Dedifferentiated amniotic fluid mesenchymal stem cell (primary cell): ENCODE measurements at regions not wholly inside any gene's neighbourhood (a gene's known extent, or its start where the extent isn't known, plus 50 kb on each side); places are given as distances from the start of the nearest gene placed in this dataset.
"Not testable (repeated sequence)": the region's sequence is repeated elsewhere in the genome, so short reads cannot be mapped to it uniquely, and the experiment has no call there.

Experiments used
- DNase-seq: peaks from one replicate; pipeline ENCODE4 v3.0.0-alpha.2; 2016; ENCODE audit errors: extremely low spot score

GRCh38 chr2:2493496-2493895 lies 162.4 kb upstream of the MYT1L start:
- no peak for DNase-seq

GRCh38 chr2:2492800-2493199 lies 161.7 kb upstream of the MYT1L start:
- DNase-seq: no peak

DNA sequence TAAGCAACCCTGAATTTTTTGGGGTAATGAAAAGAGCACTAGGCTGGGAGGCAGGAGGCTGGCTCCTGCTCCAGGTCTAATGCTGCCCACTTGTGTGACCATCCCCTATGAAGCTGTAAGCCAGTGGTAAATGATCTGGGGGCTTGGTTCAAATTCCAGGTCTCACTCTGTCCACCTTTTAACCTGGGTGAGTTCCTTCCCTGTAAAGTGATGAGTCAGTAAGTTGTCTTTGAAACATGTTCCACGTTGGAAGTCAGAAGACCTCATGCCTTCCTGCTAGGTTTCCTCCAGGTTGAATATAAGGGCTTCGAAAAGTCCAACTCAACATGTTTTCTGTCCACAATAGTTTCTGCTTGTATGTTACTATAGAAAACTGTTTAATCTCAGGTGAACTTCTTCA lies 160.9 kb upstream of the MYT1L start:
- no peak for DNase-seq

- DNase-seq: no peak
Observed at GRCh38 chr2:2484301-2484700, 153.2 kb upstream of the MYT1L start.

- DNase-seq: no peak
Observed at GRCh38 chr2:2482851-2483250, 151.8 kb upstream of the MYT1L start.

GRCh38 chr2:2472881-2473280 lies 141.8 kb upstream of the MYT1L start:
- no peak for DNase-seq

GRCh38 chr2:2472044-2472443 lies 141.0 kb upstream of the MYT1L start:
- no peak for DNase-seq

GRCh38 chr2:2466534-2466933 lies 135.5 kb upstream of the MYT1L start:
- no peak for DNase-seq

DNA sequence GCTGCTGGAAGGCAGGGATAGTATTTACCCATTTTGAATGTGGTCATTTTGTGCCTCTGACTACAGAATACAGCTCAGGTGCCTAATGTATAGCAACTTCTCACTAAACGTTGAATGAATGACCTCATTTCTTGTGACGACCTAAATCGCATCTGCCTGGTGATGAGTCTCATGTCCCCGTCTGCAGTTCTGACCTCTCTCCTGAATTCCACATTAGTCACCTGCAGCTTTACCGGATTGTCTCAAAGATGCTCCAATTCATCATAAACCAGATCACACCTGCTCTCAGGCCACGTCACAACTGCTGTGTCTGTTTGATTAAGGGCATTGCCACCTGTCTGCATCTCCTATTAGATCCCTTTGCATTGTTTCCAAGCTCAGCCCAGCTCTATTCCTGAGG lies 133.6 kb upstream of the MYT1L start:
- no peak for DNase-seq

DNA sequence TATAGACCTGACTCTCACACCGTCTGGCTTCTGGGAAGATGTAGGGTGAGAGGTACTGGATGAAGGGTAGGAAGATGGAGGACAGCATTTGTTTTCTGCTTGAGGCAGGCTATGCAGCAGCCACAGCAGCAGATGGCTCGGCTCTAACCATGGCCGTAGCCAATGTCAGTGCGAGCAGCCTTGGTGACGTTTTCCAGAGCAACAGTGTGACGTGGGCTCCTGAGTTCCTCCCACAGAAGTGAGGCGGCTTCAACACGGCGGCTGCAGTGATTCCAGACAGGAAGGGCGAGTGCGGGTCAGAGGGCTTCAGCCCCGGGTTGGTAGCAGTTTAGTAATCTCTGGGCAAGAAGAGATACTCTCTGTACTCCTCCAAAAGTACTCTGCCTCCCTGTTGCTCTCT lies 133.0 kb upstream of the MYT1L start:
- DNase-seq: no peak

DNA sequence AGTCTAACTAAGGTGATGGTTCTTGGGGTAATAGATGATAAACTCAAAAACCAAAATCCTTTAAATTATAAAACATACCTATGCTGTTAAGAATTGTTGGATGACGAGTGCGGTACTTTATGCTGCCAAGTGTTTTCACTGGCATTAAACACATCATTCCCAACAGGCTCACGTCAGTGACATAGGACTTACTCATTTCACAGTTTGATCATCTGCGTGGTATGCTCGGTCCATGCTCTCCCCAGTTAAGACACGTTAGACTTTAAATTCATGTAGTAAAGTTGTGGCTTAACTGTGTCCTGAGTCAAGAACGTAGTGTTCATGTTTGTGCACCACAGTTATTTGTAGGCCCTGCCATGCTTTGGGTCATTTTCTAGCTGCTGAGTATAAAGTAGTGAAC lies 125.6 kb upstream of the MYT1L start:
- DNase-seq: no peak

- no peak for DNase-seq
Observed at GRCh38 chr2:2455151-2455550, 124.1 kb upstream of the MYT1L start.

DNA sequence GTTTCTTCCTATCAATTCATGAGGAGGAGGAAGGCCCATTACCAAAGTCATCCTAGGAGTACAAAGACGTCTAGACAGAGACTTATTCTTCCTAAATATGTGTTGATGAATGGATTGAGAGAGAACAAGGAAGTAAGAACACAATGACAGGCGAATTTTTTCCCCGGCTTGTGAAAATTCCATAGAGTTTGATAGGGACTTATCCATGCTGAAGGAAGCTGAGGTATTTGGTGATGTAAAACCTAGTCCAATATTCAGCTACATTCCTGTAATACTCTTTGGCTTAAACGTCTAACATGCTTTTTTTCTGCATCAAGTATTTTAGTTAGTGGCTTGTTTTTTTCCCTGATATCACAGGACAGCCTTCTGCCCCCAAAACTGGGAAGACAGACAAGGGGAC lies 121.9 kb upstream of the MYT1L start:
- DNase-seq: no peak

DNA sequence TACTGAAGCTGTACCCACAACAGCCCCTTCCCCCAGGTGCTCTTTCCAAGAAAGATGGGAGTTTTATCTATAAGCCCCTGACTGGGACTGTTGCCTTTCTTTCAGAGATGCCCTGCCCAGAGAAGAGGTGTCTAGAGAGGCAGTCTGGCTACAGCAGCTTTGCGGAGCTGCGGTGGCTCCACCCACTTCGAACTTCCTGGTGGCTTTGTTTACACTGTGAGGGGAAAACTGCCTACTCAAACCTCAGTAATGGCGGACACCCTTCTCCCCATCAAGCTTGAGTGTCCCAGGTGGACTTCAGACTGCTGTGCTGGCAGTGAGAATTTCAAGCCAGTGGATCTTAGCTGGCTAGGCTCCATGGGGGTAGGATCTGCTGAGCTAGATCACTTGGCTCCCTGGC lies 120.2 kb upstream of the MYT1L start:
- DNase-seq: not testable (repeated sequence)

- DNase-seq: no peak
Observed at GRCh38 chr2:2448178-2448577, 117.1 kb upstream of the MYT1L start.

DNA sequence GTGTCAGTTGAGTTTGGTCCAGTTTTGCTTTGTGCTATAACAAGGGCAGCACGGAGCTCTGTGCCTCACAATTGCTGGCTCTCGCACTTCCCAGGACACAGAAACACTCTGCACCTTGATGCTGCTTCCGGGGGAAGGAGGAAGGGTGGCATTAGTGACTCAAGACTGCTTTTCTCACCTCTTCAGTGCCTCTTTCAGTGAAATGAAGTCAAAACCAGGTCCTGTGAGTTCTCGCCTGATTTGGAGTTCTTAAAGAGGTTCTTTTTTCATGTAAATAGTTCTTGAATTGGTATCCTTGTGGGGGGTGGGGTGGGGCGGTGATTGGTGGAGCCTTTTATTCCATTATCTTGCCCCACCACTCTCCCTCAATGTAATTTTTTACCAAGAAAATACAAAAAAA lies 91.5 kb upstream of the MYT1L start:
- no peak for DNase-seq

- no peak for DNase-seq
Observed at GRCh38 chr2:2413525-2413924, 82.5 kb upstream of the MYT1L start.

DNA sequence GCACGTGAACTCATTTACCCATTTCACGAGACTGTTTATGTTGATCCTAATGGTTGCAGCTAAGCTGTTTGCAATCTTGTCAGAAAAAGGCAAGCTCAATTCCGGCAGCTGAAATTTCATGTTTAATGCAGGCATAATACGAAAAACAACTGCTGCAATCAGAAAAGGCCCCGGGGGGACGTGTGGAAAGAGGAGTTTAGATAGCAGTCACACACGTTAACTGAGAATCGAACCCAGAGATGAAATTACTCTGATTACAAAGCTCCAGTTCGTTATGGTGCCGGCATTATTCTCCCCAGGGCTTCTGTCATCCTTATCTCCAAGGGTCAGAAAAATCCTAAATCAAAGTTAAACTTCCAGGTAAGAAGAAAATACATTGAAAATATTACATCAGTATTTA lies 79.9 kb upstream of the MYT1L start:
- DNase-seq: no peak

DNA sequence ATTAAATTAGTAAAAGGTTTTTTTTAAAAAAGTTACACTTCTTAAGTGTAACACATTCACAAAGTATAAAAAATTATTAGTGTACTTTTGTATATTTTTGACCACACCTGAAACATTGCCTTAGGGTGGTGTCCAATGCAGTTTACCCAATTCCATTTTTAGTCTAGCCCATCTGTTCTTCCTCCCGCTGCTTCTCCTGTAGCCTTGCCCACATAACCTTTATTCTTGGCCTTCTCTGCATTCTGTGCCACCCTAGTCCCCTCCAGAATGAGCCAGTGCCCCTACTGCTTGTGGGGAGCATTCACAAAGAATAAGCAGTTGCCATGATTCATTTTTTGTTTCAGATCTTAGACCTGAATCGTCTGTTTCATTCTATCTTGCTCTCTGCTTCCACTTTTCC lies 78.4 kb upstream of the MYT1L start:
- DNase-seq: no peak

- DNase-seq: no peak
Observed at GRCh38 chr2:2405780-2406179, 74.7 kb upstream of the MYT1L start.

- no peak for DNase-seq
Observed at GRCh38 chr2:2400286-2401038, 69.4 kb upstream of the MYT1L start.

DNA sequence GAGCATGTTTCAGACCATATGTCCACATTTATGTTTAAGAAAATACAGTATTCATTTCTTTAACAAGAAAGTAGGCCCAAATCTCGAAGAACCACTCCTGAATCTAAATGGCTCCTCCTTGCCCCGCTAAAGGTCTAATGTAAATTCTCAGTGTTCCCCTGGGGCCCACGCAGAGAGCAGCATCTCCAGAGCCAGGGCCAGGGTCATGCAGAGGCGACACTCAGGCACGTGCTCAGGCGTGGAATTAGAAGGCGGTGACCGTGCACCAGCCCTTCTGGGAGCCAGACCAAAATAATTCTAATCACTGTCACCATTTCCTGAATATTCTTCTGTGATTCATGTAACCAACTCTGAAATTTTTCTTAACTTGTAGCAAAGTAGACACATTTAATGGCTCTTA lies 68.3 kb upstream of the MYT1L start:
- DNase-seq: no peak

DNA sequence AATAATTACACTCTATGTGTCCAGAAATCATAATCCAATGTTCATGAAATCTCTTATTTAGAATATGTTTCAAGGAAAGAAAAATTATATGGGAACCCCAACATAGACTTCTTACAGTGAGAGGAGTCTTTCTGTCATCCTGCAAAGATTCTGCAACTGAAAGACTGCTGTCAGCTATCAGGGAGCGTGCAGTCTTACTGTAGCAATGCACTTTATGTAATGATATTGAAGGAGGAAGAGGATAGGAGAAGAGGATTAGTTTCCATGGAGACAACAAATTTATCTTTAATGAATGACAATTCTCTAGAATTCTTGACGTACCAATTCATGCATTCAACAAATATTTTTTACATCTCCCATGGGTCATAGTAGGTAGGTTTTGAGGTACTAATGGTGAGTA lies 61.3 kb upstream of the MYT1L start:
- DNase-seq: no peak

- no peak for DNase-seq
Observed at GRCh38 chr2:2389215-2389614, 58.1 kb upstream of the MYT1L start.
